ENCODE measurements at regions not wholly inside any gene's neighbourhood (a gene's known extent, or its start where the extent isn't known, plus 50 kb on each side); places are given as distances from the start of the nearest gene placed in this dataset.
"Not testable (repeated sequence)": the region's sequence is repeated elsewhere in the genome, so short reads cannot be mapped to it uniquely, and the experiment has no call there.

- Histone ChIP-seq H3K4me1 (replicated peaks in 1 of 2; ENCODE audit: control insufficient read depth in 2 of 2, insufficient read depth in 2 of 2, low read length in 2 of 2) (no peaks in the 10 kb centered on the region), H3K36me3 (ENCODE audit: control insufficient read depth, insufficient read depth, low read length) (no peaks in the 10 kb centered on the region), H3K4me3 (no peak overlapping the region), H4K20me1 (replicated peaks; ENCODE audit: control insufficient read depth, insufficient read depth, low read length) (no peaks in the 10 kb centered on the region), H2AFZ (ENCODE audit: low read depth, low read length) (no peak overlapping the region), H3K27me3 (ENCODE audit: control insufficient read depth in 2 of 2, insufficient read depth in 2 of 2, low read length in 2 of 2) (no peaks in the 10 kb centered on the region), H3K9ac (ENCODE audit: insufficient read depth in 1 of 2, low read depth in 2 of 2, low read length in 2 of 2) (no peak overlapping the region), H3K27ac (ENCODE audit: extremely low read depth, low read depth, low read length) (no peak overlapping the region), H3K79me2 (ENCODE audit: control insufficient read depth, insufficient read depth, low read length) (no peaks in the 10 kb centered on the region), H3K9me3 (replicated peaks; ENCODE audit: control insufficient read depth, insufficient read depth, low read depth, low read length) (no peaks in the 10 kb centered on the region), H3K9me1 (ENCODE audit: control insufficient read depth, insufficient read depth, low read length) (no peaks in the 10 kb centered on the region), H3K4me2 (ENCODE audit: insufficient read depth, low read length) (no peak overlapping the region)
- ATAC-seq (no peak), DNase-seq (ENCODE audit: extremely low read depth in 1 of 4, low spot score in 3 of 4) (no peak), FAIRE-seq (no peak)
- CTCF ChIA-PET (ENCODE audit: low intra/inter-chr PET ratio), result no interaction called here
- 0% methylated on average over 2 of the region's 2 CpGs for WGBS (ENCODE audit: insufficient coverage, low coverage, missing lambda C conversion rate)
- BruUV-seq (replicated peaks), result no TSS peak
- intact Hi-C loops (cut with micrococcal nuclease), result no loop called here
- POLR2A ChIA-PET, result no interaction called here
- no peak for TF ChIP-seq SIN3B (IDR thresholded peaks at IDR 0.05; ENCODE audit: low read depth)
- TF ChIP-seq ZNF124 (CRISPR knock-in tag; IDR thresholded peaks at IDR 0.05), result no peak
- TF ChIP-seq ZFP1 (CRISPR knock-in tag; IDR thresholded peaks at IDR 0.05), result no peak
- in situ Hi-C loops (cut with MboI), result no loop called here
Measured at GRCh38 chr11:59029366-59029889, 56.7 kb upstream of the GLYATL1B start.

GRCh38 chr11:59030037-59030436, 56.1 kb upstream of the GLYATL1B start:
- H3K4me2 ChIP-seq (ENCODE audit: insufficient read depth, low read length), result no peak overlapping the region
- no peaks in the 10 kb centered on the region for H3K27me3 ChIP-seq (ENCODE audit: control insufficient read depth in 2 of 2, insufficient read depth in 2 of 2, low read length in 2 of 2)
- intact Hi-C loops (cut with micrococcal nuclease), result no loop called here
- no peak for ATAC-seq
- H2AFZ ChIP-seq (ENCODE audit: low read depth, low read length), result no peak overlapping the region
- H3K79me2 ChIP-seq (ENCODE audit: control insufficient read depth, insufficient read depth, low read length), result no peaks in the 10 kb centered on the region
- 3% methylated on average over 3 of the region's 4 CpGs for WGBS (ENCODE audit: insufficient coverage, low coverage, missing lambda C conversion rate)
- CTCF ChIA-PET (ENCODE audit: low intra/inter-chr PET ratio), result no interaction called here
- POLR2A ChIA-PET, result no interaction called here
- H3K4me3 ChIP-seq, result no peak overlapping the region
- H3K36me3 ChIP-seq (ENCODE audit: control insufficient read depth, insufficient read depth, low read length), result no peaks in the 10 kb centered on the region
- no peak overlapping the region for H3K9ac ChIP-seq (ENCODE audit: insufficient read depth in 1 of 2, low read depth in 2 of 2, low read length in 2 of 2)
- no peaks in the 10 kb centered on the region for H3K9me1 ChIP-seq (ENCODE audit: control insufficient read depth, insufficient read depth, low read length)
- H4K20me1 ChIP-seq (replicated peaks; ENCODE audit: control insufficient read depth, insufficient read depth, low read length), result no peaks in the 10 kb centered on the region
- BruUV-seq (replicated peaks), result no TSS peak
- H3K27ac ChIP-seq (ENCODE audit: extremely low read depth, low read depth, low read length), result no peak overlapping the region
- in situ Hi-C loops (cut with MboI), result no loop called here
- no peaks in the 10 kb centered on the region for H3K4me1 ChIP-seq (replicated peaks in 1 of 2; ENCODE audit: control insufficient read depth in 2 of 2, insufficient read depth in 2 of 2, low read length in 2 of 2)
- FAIRE-seq, result no peak
- no peaks in the 10 kb centered on the region for H3K9me3 ChIP-seq (replicated peaks; ENCODE audit: control insufficient read depth, insufficient read depth, low read depth, low read length)
- no peak for TF ChIP-seq CGGBP1 (CRISPR knock-in tag; IDR thresholded peaks at IDR 0.05)
- DNase-seq (ENCODE audit: extremely low read depth in 1 of 4, low spot score in 3 of 4), result no peak

GRCh38 chr11:59031746-59032145, 54.4 kb upstream of the GLYATL1B start:
- H3K9me1 ChIP-seq (ENCODE audit: control insufficient read depth, insufficient read depth, low read length); ATAC-seq; intact Hi-C loops (cut with micrococcal nuclease); POLR2A ChIA-PET; H3K27ac ChIP-seq (ENCODE audit: extremely low read depth, low read depth, low read length); DNase-seq (ENCODE audit: extremely low read depth in 1 of 4, low spot score in 3 of 4); H3K9me3 ChIP-seq (replicated peaks; ENCODE audit: control insufficient read depth, insufficient read depth, low read depth, low read length); H3K27me3 ChIP-seq (ENCODE audit: control insufficient read depth in 2 of 2, insufficient read depth in 2 of 2, low read length in 2 of 2); H3K4me2 ChIP-seq (ENCODE audit: insufficient read depth, low read length); H3K4me1 ChIP-seq (replicated peaks in 1 of 2; ENCODE audit: control insufficient read depth in 2 of 2, insufficient read depth in 2 of 2, low read length in 2 of 2); H3K36me3 ChIP-seq (ENCODE audit: control insufficient read depth, insufficient read depth, low read length); H3K79me2 ChIP-seq (ENCODE audit: control insufficient read depth, insufficient read depth, low read length); CTCF ChIA-PET (ENCODE audit: low intra/inter-chr PET ratio); in situ Hi-C loops (cut with MboI); H2AFZ ChIP-seq (ENCODE audit: low read depth, low read length); H4K20me1 ChIP-seq (replicated peaks; ENCODE audit: control insufficient read depth, insufficient read depth, low read length); FAIRE-seq; H3K9ac ChIP-seq (ENCODE audit: insufficient read depth in 1 of 2, low read depth in 2 of 2, low read length in 2 of 2); H3K4me3 ChIP-seq; BruUV-seq (replicated peaks): not testable (repeated sequence)
- 0% methylated on average over 1 of the region's 1 CpG for WGBS (ENCODE audit: insufficient coverage, low coverage, missing lambda C conversion rate)
